GM10266 (cell line): ENCODE measurements at regions not wholly inside any gene's neighbourhood (a gene's known extent, or its start where the extent isn't known, plus 50 kb on each side); places are given as distances from the start of the nearest gene placed in this dataset.
"Not testable (repeated sequence)": the region's sequence is repeated elsewhere in the genome, so short reads cannot be mapped to it uniquely, and the experiment has no call there.

Experiments
- DNase-seq: peaks from one replicate; pipeline ENCODE4 v3.0.0; 2012; ENCODE audit errors: extremely low spot score
- TF ChIP-seq, protein P1 (sequence below): IDR thresholded peaks from 2 replicates; pipeline ENCODE4 v1.5.1; 2012; ENCODE audit warnings: mild to moderate bottlenecking, low read depth; ENCODE audit not compliant: control insufficient read depth, insufficient read depth; ENCODE audit errors: missing control alignments

DNA sequence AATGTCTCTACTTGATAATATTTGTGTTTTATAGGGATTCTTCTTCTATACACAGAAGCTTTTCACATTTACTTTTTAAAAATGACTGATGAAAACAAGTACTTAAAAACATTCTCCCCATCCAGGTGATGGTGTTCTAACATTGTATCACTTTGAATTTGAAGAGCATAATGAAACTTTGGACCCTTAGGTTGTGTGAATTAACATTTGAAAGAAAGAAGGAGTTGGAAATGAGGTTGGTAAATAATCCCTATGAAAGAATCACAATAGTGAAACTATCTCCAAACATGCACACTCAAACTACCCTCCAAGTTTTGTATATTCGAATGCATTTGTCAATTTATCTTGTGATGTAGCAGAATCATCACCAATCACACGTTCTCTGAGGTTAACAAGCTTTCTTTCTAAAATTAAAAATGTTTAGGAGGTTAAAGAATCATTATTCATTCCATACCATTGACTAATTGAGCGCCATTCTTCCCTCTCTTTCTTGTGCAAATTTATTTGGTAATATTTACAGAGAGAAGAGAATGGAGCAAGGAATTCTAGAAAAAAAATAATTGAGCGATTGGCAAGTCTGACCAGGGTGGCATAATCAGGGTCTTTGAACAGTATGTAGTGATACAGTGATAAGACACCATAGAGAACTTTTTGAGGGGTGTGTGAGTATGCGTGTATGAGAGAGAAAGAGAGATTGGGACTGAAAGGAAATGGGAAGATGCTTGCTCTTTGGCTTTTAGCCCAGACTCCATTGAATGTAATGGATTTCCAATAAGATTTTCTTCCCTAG, 260.0 kb upstream of the NRXN1 start:
- no peak for DNase-seq
- TF ChIP-seq, protein P1, sequence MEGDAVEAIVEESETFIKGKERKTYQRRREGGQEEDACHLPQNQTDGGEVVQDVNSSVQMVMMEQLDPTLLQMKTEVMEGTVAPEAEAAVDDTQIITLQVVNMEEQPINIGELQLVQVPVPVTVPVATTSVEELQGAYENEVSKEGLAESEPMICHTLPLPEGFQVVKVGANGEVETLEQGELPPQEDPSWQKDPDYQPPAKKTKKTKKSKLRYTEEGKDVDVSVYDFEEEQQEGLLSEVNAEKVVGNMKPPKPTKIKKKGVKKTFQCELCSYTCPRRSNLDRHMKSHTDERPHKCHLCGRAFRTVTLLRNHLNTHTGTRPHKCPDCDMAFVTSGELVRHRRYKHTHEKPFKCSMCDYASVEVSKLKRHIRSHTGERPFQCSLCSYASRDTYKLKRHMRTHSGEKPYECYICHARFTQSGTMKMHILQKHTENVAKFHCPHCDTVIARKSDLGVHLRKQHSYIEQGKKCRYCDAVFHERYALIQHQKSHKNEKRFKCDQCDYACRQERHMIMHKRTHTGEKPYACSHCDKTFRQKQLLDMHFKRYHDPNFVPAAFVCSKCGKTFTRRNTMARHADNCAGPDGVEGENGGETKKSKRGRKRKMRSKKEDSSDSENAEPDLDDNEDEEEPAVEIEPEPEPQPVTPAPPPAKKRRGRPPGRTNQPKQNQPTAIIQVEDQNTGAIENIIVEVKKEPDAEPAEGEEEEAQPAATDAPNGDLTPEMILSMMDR, result no peak

DNA sequence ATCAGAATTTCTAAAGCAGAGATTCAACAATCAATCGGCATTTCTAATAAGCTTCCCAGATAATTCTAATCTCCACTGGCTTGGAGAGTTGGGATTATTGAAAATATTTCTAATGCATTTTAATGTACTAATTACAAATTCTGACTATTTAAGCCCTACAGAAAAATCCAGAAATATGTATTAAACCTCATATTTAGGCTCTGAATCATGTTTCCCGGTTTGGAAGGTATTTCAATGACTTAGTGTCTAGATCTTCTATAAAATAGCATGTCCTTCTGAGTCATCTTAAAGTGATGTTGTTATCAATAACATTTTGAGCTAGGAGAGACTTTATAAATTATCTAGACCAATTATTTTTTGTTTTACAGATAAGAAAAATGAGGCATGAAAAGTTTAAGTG, 258.8 kb upstream of the NRXN1 start:
- TF ChIP-seq, protein P1, result no peak
- no peak for DNase-seq

DNA sequence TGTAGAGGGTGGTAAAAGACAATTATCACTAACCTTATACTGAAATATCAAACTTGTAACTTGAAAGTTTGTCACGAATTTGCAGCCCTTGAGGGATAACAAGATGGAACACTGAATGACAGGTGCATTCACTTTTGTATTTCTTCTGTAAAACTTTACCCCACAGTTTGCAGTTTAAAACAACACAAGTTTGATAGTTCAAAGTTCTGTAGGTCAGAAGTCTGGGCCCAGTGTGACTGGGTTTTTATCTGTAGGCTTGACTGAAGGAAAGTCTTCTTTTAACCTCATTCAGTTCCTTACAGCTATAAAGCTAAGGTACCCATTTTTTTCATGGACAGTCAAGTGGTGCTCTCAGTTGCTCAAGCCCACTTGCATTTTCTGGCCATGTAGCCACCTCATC, 257.1 kb upstream of the NRXN1 start:
- TF ChIP-seq, protein P1, result no peak
- no peak for DNase-seq

DNA sequence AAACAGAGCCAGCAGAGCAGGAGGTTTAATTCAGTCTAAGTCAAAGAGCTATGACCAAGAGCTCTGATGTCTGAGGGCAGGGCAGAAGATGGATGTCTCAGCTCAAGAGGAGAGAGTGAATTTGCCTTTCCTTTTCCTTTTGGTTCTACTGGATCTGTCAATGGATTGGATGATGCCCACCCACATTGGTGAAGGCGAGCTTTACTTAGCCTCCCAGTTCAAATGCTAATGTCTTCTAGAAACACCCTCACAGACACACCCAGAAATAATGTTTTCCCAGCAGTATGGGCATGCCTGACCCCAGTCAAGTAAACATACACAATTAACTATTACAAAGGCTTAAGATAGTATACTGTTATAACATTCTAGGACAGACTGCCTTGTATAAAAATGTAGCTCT, 236.3 kb upstream of the NRXN1 start:
- DNase-seq, result no peak
- TF ChIP-seq, protein P1, result no peak

DNA sequence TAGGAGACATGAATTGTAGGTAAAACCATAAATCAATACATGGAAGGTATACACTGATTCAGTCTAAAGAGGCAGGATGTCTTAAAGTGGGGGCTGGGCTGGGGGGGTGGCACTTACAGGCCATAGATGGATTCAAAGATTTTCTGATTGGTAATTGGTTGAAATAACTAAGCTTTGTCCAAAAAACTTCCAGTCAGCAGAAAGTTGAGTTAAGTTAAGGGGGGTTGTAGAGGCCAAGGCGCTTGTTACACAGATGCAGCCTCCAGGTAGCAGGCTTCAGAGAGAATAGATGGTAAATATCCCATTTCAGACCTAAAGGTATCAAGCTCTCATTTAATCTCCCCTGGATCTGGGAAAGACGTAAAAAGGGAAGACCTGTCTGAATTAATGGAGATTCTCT, 233.6 kb upstream of the NRXN1 start:
- DNase-seq, result no peak
- TF ChIP-seq, protein P1, result no peak

DNA sequence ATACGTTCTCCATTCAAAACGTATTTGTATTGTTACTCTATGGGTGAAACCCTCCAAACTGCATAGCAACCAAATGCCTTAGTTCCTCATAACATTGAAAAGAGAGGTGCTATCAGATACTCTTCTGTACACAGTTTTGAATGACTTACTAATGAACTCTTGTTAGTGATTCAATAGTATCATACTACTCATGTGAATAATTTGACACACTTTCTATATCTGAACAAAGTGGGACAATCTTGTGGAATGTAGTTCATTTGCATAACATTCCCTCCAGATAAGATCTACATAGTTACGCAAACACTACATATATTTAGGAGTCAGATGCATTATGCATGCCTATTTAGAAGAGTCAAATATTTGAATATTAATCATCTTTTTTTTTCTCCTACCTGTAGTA, 232.0 kb upstream of the NRXN1 start:
- no peak for DNase-seq

DNA sequence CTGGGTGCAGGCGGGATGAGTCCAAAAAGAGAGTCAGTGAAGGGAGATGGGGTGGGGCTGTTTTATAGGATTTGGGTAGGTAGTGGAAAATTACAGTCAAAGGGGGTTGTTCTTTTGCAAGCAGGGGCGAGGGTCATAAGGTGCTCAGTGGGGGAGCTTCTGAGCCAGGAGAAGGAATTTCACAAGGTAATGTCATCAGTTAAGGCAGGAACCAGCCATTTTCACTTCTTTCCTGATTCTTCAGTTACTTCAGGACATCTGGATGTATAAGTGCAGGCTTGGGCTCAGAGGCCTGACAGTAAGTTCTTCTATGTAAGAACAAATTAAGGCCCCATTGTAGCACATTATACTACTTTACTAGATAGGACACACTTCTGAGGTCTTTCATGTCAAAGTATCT, 231.2 kb upstream of the NRXN1 start:
- DNase-seq, result not testable (repeated sequence)

More for the DNA sequence above, 232.0 kb upstream of the NRXN1 start:
- TF ChIP-seq, protein P1, result no peak

DNA sequence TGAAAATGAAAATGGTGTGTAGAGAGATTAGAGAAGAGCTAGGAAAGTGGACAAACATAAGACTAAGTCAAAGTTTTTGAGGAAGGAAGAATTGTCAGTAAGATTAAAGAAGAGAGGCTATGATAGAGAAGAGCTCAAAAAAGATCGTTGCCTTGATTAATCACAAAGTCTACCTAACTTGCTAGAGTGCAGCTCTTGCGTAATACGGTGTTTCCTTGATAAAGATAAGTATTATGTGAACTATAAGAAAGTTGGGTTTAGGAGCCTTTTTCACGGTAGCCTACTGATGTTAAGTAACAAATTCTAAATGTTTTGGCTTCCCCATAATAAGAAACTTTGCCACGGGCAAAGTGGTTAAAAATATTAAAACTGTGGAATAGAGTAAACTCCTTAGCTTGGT, 226.4 kb upstream of the NRXN1 start:
- DNase-seq, result no peak
- TF ChIP-seq, protein P1, result no peak
